ENCODE measurements at regions not wholly inside any gene's neighbourhood (a gene's known extent, or its start where the extent isn't known, plus 50 kb on each side); places are given as distances from the start of the nearest gene placed in this dataset.

GRCh38 chr4:57591073-57591472 is 480.9 kb upstream of the IGFBP7 start:
- no peak overlapping the region for H3K4me3 ChIP-seq (replicated peaks in 1 of 3; ENCODE audit: insufficient read depth in 1 of 3, low read depth in 2 of 3, low read length in 3 of 3)
- CTCF ChIA-PET (ENCODE audit: low intra/inter-chr PET ratio, low total read pairs), result no interaction called here
- no peak overlapping the region for H3K4me2 ChIP-seq (ENCODE audit: low read depth, low read length)
- DNase-seq (ENCODE audit: low spot score) (no peak), ATAC-seq (no peak), FAIRE-seq (no peak)
- POLR2A ChIA-PET, result no interaction called here
- H3K9me3 ChIP-seq (ENCODE audit: low read length), result no peaks in the 10 kb centered on the region
- no peak overlapping the region for H3K27ac ChIP-seq (ENCODE audit: extremely low read length, insufficient read depth, low read length)
- in situ Hi-C loops (cut with HindIII; ENCODE audit: extremely low pct_ligation_motif_present, low pct_unique_long_range_greater_than_20kb) (no loop called here), intact Hi-C loops (cut with micrococcal nuclease; ENCODE audit: unreplicated experiment) (no loop called here)
- H3K27me3 ChIP-seq (ENCODE audit: control insufficient read depth in 1 of 2, insufficient read depth in 2 of 2, low read length in 2 of 2), result no peaks in the 10 kb centered on the region
- no peaks in the 10 kb centered on the region for H4K20me1 ChIP-seq (ENCODE audit: insufficient read depth, low read length)
- 0% methylated on average over 4 of the region's 4 CpGs for WGBS (ENCODE audit: low lambda C conversion rate)
- BruUV-seq (replicated peaks), result no TSS peak
- no peaks in the 10 kb centered on the region for H3K79me2 ChIP-seq (ENCODE audit: insufficient read depth, low read length)
- H2AFZ ChIP-seq (ENCODE audit: low read length), result no peak overlapping the region
- no peaks in the 10 kb centered on the region for H3K36me3 ChIP-seq (replicated peaks in 1 of 2; ENCODE audit: control insufficient read depth in 1 of 2, insufficient read depth in 2 of 2, low read length in 2 of 2)
- no peaks in the 10 kb centered on the region for H3K4me1 ChIP-seq (ENCODE audit: insufficient read depth, low read length)
- no peak overlapping the region for H3K9ac ChIP-seq (ENCODE audit: insufficient read depth, low read depth, low read length)
- TF ChIP-seq, protein P1, sequence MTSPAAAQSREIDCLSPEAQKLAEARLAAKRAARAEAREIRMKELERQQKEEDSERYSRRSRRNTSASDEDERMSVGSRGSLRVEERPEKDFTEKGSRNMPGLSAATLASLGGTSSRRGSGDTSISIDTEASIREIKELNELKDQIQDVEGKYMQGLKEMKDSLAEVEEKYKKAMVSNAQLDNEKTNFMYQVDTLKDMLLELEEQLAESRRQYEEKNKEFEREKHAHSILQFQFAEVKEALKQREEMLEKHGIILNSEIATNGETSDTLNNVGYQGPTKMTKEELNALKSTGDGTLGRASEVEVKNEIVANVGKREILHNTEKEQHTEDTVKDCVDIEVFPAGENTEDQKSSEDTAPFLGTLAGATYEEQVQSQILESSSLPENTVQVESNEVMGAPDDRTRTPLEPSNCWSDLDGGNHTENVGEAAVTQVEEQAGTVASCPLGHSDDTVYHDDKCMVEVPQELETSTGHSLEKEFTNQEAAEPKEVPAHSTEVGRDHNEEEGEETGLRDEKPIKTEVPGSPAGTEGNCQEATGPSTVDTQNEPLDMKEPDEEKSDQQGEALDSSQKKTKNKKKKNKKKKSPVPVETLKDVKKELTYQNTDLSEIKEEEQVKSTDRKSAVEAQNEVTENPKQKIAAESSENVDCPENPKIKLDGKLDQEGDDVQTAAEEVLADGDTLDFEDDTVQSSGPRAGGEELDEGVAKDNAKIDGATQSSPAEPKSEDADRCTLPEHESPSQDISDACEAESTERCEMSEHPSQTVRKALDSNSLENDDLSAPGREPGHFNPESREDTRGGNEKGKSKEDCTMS (CRISPR knock-in tag; conservative IDR thresholded peaks at IDR 0.05), result no peak
- TF ChIP-seq PRMT3 (CRISPR knock-in tag; IDR thresholded peaks at IDR 0.05; ENCODE audit: borderline replicate concordance, low read depth), result no peak
- no peak for TF ChIP-seq ZNF431 (CRISPR knock-in tag; IDR thresholded peaks at IDR 0.05; ENCODE audit: borderline replicate concordance, low read depth)
- no peak for TF ChIP-seq ZNF296 (CRISPR knock-in tag; conservative IDR thresholded peaks at IDR 0.05)
- no peak for TF ChIP-seq ERF (CRISPR knock-in tag; IDR thresholded peaks at IDR 0.05)
- no peak for TF ChIP-seq U2AF2 (IDR thresholded peaks at IDR 0.05; ENCODE audit: low read depth, low read length)
- TF ChIP-seq YEATS2 (CRISPR knock-in tag; IDR thresholded peaks at IDR 0.05; ENCODE audit: borderline replicate concordance), result no peak
- TF ChIP-seq CHD2 (IDR thresholded peaks at IDR 0.05; ENCODE audit: low read depth, low read length), result no peak

GRCh38 chr4:57588557-57588956 is 478.4 kb upstream of the IGFBP7 start:
- no TSS peak for BruUV-seq (replicated peaks)
- Histone ChIP-seq H3K4me2 (ENCODE audit: low read depth, low read length) (no peak overlapping the region), H3K9ac (ENCODE audit: insufficient read depth, low read depth, low read length) (no peak overlapping the region), H3K36me3 (replicated peaks in 1 of 2; ENCODE audit: control insufficient read depth in 1 of 2, insufficient read depth in 2 of 2, low read length in 2 of 2) (no peaks in the 10 kb centered on the region), H3K4me3 (replicated peaks in 1 of 3; ENCODE audit: insufficient read depth in 1 of 3, low read depth in 2 of 3, low read length in 3 of 3) (no peak overlapping the region), H3K79me2 (ENCODE audit: insufficient read depth, low read length) (no peaks in the 10 kb centered on the region), H2AFZ (ENCODE audit: low read length) (no peak overlapping the region), H3K9me3 (ENCODE audit: low read length) (no peaks in the 10 kb centered on the region), H3K27ac (ENCODE audit: extremely low read length, insufficient read depth, low read length) (no peak overlapping the region), H4K20me1 (ENCODE audit: insufficient read depth, low read length) (no peaks in the 10 kb centered on the region), H3K27me3 (ENCODE audit: control insufficient read depth in 1 of 2, insufficient read depth in 2 of 2, low read length in 2 of 2) (no peaks in the 10 kb centered on the region), H3K4me1 (ENCODE audit: insufficient read depth, low read length) (no peaks in the 10 kb centered on the region)
- TF ChIP-seq SIX4 (CRISPR knock-in tag; IDR thresholded peaks at IDR 0.05) (no peak), ZFP90 (CRISPR knock-in tag; IDR thresholded peaks at IDR 0.05; ENCODE audit: borderline replicate concordance) (no peak), TRIM24 (CRISPR knock-in tag; IDR thresholded peaks at IDR 0.05) (no peak), EHMT2 (IDR thresholded peaks at IDR 0.05; ENCODE audit: borderline replicate concordance, low read depth, low read length) (no peak)
- in situ Hi-C loops (cut with HindIII; ENCODE audit: extremely low pct_ligation_motif_present, low pct_unique_long_range_greater_than_20kb), result no loop called here
- POLR2A ChIA-PET, result no interaction called here
- intact Hi-C loops (cut with micrococcal nuclease; ENCODE audit: unreplicated experiment), result no loop called here
- ATAC-seq (no peak), DNase-seq (ENCODE audit: low spot score) (no peak), FAIRE-seq (no peak)
- CTCF ChIA-PET (ENCODE audit: low intra/inter-chr PET ratio, low total read pairs), result no interaction called here

All from HepG2 (cell line).